Panc1 (cell line): ENCODE measurements at regions not wholly inside any gene's neighbourhood (a gene's known extent, or its start where the extent isn't known, plus 50 kb on each side); places are given as distances from the start of the nearest gene placed in this dataset.

ENCODE experiments used
- ATAC-seq: fragments of 200-7000 bp; cut with Tn5 transposase; 2 replicates; pipeline ENCODE4 v1.9.1; 2020; ENCODE audit warnings: mild to moderate bottlenecking, moderate library complexity
- BruUV-seq: library from RNA; stranded (reverse); fragments of 400-500 nt; replicated peaks from 2 replicates; lab custom pipeline; 2021; lab: Mats Ljungman, UMichigan
- CTCF ChIA-PET: fragments of 300-600 bp; sonication (Branson Sonifier 250); formaldehyde crosslinking; loops from one replicate; lab custom pipeline; 2022; ENCODE audit warnings: antibody characterized with exemption; lab: Charles Lee
- POLR2A ChIA-PET: fragments of 300-600 bp; sonication (Branson Sonifier 250); formaldehyde crosslinking; loops from one replicate; lab custom pipeline; 2022; ENCODE audit warnings: antibody characterized with exemption; lab: Charles Lee
- DNase-seq: peaks from one replicate; pipeline ENCODE4 v3.0.0-alpha.2; 2010; ENCODE audit warnings: low read depth, low spot score
- H3K27ac ChIP-seq: 2 replicates; pipeline ENCODE4 v1.5.1; 2011; ENCODE audit warnings: mild to moderate bottlenecking, low read length, inconsistent platforms
- H3K27me3 ChIP-seq: fragments of 200-500 bp; sonication (Bioruptor generic); 2 replicates; pipeline ENCODE4 v1.6.0; 2014; ENCODE audit warnings: low read length, inconsistent platforms; ENCODE audit not compliant: control insufficient read depth, insufficient read depth
- H3K36me3 ChIP-seq: fragments of 200-500 bp; sonication (Bioruptor generic); 2 replicates; pipeline ENCODE4 v1.5.1; 2014; ENCODE audit warnings: inconsistent platforms, mild to moderate bottlenecking, low read length, moderate library complexity; ENCODE audit not compliant: control insufficient read depth, insufficient read depth
- H3K4me1 ChIP-seq: 2 replicates; pipeline ENCODE4 v1.5.1; 2011; ENCODE audit warnings: inconsistent platforms, mild to moderate bottlenecking, low read length, moderate library complexity; ENCODE audit not compliant: control insufficient read depth, insufficient read depth
- H3K4me3 ChIP-seq, 2 experiments: 2 replicates each; pipeline ENCODE4 v1.5.1; 2011 to 2012; ENCODE audit warnings: low read depth in 2 of 2, low read length in 2 of 2, mild to moderate bottlenecking in 2 of 2, inconsistent platforms in 1 of 2, moderate library complexity in 1 of 2
- H3K9me3 ChIP-seq: fragments of 200-500 bp; sonication (Bioruptor generic); 2 replicates; pipeline ENCODE4 v1.5.1; 2014; ENCODE audit warnings: low read depth, mild to moderate bottlenecking, inconsistent platforms, low read length, moderate library complexity; ENCODE audit not compliant: control insufficient read depth, insufficient read depth
- POLR2AphosphoS5 ChIP-seq: IDR thresholded peaks from 2 replicates; pipeline ENCODE4 v1.6.1; 2012; ENCODE audit warnings: mild to moderate bottlenecking, low read depth, low read length, moderate library complexity
- SIN3A ChIP-seq: IDR thresholded peaks from 2 replicates; pipeline ENCODE4 v1.6.1; 2012; ENCODE audit warnings: low read depth, mild to moderate bottlenecking, low read length, moderate library complexity, borderline replicate concordance; ENCODE audit not compliant: insufficient read depth
- TCF7L2 ChIP-seq: IDR thresholded peaks from 2 replicates; pipeline ENCODE4 v1.6.1; 2011; ENCODE audit warnings: mild to moderate bottlenecking, low read depth, low read length, inconsistent platforms
- in situ Hi-C: cut with HindIII; loops from 2 replicates; pipeline ENCODE4 v1.10.0; 2016; ENCODE audit warnings: low sequenced_read_pairs, low pct_unique_long_range_greater_than_20kb
- intact Hi-C: fragments of 100-400 bp; cut with micrococcal nuclease; formaldehyde crosslinking; loops from one replicate; pipeline ENCODE4 v1.10.0; 2022; ENCODE audit not compliant: unreplicated experiment
- TF ChIP-seq, protein P1 (sequence below): fragments of 450-650 bp; IDR thresholded peaks from 2 replicates; pipeline ENCODE4 v1.5.1; 2017; ENCODE audit warnings: mild to moderate bottlenecking
- TF ChIP-seq, protein P2 (sequence below), 2 experiments: IDR thresholded peaks; 2 replicates each; pipeline ENCODE4 v1.6.1; 2011 to 2012; ENCODE audit warnings: low read depth in 2 of 2, control low read depth in 1 of 2, low read length in 1 of 2, mild to moderate bottlenecking in 1 of 2, moderate library complexity in 1 of 2; ENCODE audit not compliant: insufficient read depth in 1 of 2

DNA sequence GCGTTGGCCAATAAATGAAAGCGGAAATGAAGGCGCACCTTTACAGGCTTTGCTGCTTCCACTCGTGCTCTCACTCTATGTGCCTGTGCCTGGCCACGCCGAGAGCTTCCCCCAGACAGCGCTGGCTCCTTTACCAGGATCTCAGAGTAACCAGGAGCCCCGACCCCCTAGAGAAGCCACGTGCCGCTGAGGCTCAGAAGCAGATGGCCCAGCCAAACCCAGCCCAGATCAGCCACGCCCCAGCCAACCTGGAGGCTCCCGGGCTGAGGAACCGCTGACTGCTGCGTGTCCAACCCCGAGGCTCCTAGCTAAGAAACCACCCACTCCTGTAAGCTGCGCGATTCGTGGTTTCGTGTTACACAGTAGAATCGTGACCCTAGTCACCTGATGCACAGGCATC, 199.3 kb downstream of the NCK2 start:
- intact Hi-C loops (no loop called here), in situ Hi-C loops (no loop called here)
- no TSS peak for BruUV-seq
- ChIA-PET POLR2A (no interaction called here), CTCF (no interaction called here)
- Histone ChIP-seq H3K27ac (no peak overlapping the region), H3K36me3 (no peaks in the 10 kb centered on the region), H3K27me3 (no peaks in the 10 kb centered on the region), H3K4me3 (no peak overlapping the region), H3K4me1 (no peaks in the 10 kb centered on the region), H3K9me3 (no peaks in the 10 kb centered on the region)
- DNase-seq (no peak), ATAC-seq (no peak)
- no peak for TF ChIP-seq TCF7L2
- TF ChIP-seq, protein P1, sequence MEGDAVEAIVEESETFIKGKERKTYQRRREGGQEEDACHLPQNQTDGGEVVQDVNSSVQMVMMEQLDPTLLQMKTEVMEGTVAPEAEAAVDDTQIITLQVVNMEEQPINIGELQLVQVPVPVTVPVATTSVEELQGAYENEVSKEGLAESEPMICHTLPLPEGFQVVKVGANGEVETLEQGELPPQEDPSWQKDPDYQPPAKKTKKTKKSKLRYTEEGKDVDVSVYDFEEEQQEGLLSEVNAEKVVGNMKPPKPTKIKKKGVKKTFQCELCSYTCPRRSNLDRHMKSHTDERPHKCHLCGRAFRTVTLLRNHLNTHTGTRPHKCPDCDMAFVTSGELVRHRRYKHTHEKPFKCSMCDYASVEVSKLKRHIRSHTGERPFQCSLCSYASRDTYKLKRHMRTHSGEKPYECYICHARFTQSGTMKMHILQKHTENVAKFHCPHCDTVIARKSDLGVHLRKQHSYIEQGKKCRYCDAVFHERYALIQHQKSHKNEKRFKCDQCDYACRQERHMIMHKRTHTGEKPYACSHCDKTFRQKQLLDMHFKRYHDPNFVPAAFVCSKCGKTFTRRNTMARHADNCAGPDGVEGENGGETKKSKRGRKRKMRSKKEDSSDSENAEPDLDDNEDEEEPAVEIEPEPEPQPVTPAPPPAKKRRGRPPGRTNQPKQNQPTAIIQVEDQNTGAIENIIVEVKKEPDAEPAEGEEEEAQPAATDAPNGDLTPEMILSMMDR = no peak
- no peak for TF ChIP-seq SIN3A
- TF ChIP-seq, protein P2, sequence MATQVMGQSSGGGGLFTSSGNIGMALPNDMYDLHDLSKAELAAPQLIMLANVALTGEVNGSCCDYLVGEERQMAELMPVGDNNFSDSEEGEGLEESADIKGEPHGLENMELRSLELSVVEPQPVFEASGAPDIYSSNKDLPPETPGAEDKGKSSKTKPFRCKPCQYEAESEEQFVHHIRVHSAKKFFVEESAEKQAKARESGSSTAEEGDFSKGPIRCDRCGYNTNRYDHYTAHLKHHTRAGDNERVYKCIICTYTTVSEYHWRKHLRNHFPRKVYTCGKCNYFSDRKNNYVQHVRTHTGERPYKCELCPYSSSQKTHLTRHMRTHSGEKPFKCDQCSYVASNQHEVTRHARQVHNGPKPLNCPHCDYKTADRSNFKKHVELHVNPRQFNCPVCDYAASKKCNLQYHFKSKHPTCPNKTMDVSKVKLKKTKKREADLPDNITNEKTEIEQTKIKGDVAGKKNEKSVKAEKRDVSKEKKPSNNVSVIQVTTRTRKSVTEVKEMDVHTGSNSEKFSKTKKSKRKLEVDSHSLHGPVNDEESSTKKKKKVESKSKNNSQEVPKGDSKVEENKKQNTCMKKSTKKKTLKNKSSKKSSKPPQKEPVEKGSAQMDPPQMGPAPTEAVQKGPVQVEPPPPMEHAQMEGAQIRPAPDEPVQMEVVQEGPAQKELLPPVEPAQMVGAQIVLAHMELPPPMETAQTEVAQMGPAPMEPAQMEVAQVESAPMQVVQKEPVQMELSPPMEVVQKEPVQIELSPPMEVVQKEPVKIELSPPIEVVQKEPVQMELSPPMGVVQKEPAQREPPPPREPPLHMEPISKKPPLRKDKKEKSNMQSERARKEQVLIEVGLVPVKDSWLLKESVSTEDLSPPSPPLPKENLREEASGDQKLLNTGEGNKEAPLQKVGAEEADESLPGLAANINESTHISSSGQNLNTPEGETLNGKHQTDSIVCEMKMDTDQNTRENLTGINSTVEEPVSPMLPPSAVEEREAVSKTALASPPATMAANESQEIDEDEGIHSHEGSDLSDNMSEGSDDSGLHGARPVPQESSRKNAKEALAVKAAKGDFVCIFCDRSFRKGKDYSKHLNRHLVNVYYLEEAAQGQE (IDR thresholded peaks at IDR 0.05; ENCODE audit: insufficient read depth in 1 of 2, low read depth in 2 of 2, low read length in 1 of 2) = no peak
- TF ChIP-seq POLR2AphosphoS5 = no peak
